IMR-90 (cell line): ENCODE measurements at regions not wholly inside any gene's neighbourhood (a gene's known extent, or its start where the extent isn't known, plus 50 kb on each side); places are given as distances from the start of the nearest gene placed in this dataset.

ENCODE experiments used
- ATAC-seq: fragments of 200-7000 bp; cut with Tn5 transposase; 2 replicates; pipeline ENCODE4 v1.9.1; 2020; ENCODE audit warnings: low read depth, mild to moderate bottlenecking, moderate library complexity
- BruUV-seq: library from RNA; stranded (reverse); fragments of 400-500 nt; replicated peaks from 2 replicates; lab custom pipeline; 2021; lab: Mats Ljungman, UMichigan
- CTCF ChIA-PET: fragments of 300-600 bp; formaldehyde crosslinking; extraction: SDS; loops from one replicate; lab custom pipeline; 2021; ENCODE audit warnings: antibody characterized with exemption; lab: Yijun Ruan, JAX
- POLR2A ChIA-PET: fragments of 300-600 bp; sonication (Branson Sonifier 250); formaldehyde crosslinking; loops from one replicate; lab custom pipeline; 2022; ENCODE audit warnings: antibody characterized with exemption; ENCODE audit not compliant: unreplicated experiment; lab: Charles Lee
- DNase-seq: peaks from one replicate; pipeline ENCODE4 v3.0.0; 2013
- H2AFZ ChIP-seq: replicated peaks from 2 replicates; pipeline ENCODE3; 2013; ENCODE audit warnings: low read length, mild to moderate bottlenecking; ENCODE audit not compliant: poor library complexity
- H2AK5ac ChIP-seq: 2 replicates; pipeline ENCODE4 v1.6.1; 2013; ENCODE audit warnings: low read depth, low read length, inconsistent platforms
- H2AK9ac ChIP-seq: replicated peaks from 2 replicates; pipeline ENCODE3; 2013; ENCODE audit warnings: mild to moderate bottlenecking, low read depth, low read length, moderate library complexity; ENCODE audit not compliant: poor library complexity
- H2BK120ac ChIP-seq: 2 replicates; pipeline ENCODE4 v1.6.1; 2013; ENCODE audit warnings: low read depth, low read length, inconsistent platforms
- H2BK15ac ChIP-seq: 3 replicates; pipeline ENCODE4 v1.6.1; 2013; ENCODE audit warnings: low read depth, low read length, inconsistent platforms
- H2BK20ac ChIP-seq: 2 replicates; pipeline ENCODE4 v1.6.1; 2013; ENCODE audit warnings: low read depth, mild to moderate bottlenecking, inconsistent platforms, low read length, moderate library complexity
- H2BK5ac ChIP-seq: 2 replicates; pipeline ENCODE4 v1.6.1; 2013; ENCODE audit warnings: mild to moderate bottlenecking, low read depth, low read length, inconsistent platforms; ENCODE audit not compliant: poor library complexity, severe bottlenecking
- H3K14ac ChIP-seq: replicated peaks from 2 replicates; pipeline ENCODE4 v1.6.1; 2013; ENCODE audit warnings: low read depth, low read length, inconsistent platforms
- H3K18ac ChIP-seq: 2 replicates; pipeline ENCODE4 v1.6.1; 2013; ENCODE audit warnings: low read depth, low read length, control low read depth
- H3K23ac ChIP-seq: 2 replicates; pipeline ENCODE4 v1.6.1; 2013; ENCODE audit warnings: low read depth, low read length, inconsistent platforms
- H3K27ac ChIP-seq: 2 replicates; pipeline ENCODE4 v1.5.1; 2013; ENCODE audit warnings: mild to moderate bottlenecking, control low read depth, low read length; ENCODE audit not compliant: insufficient read depth
- H3K27me3 ChIP-seq: 2 replicates; pipeline ENCODE4 v1.6.1; 2013; ENCODE audit warnings: low read length; ENCODE audit not compliant: control insufficient read depth, insufficient read depth
- H3K36me3 ChIP-seq: 2 replicates; pipeline ENCODE4 v1.6.1; 2013; ENCODE audit warnings: low read length, mixed read lengths; ENCODE audit not compliant: control insufficient read depth, insufficient read depth
- H3K4ac ChIP-seq: 2 replicates; pipeline ENCODE4 v1.6.1; 2013; ENCODE audit warnings: low read depth, low read length, inconsistent platforms
- H3K4me1 ChIP-seq: 2 replicates; pipeline ENCODE4 v1.6.1; 2013; ENCODE audit warnings: low read length, mixed read lengths; ENCODE audit not compliant: control insufficient read depth, insufficient read depth
- H3K4me2 ChIP-seq: 2 replicates; pipeline ENCODE4 v1.6.1; 2013; ENCODE audit warnings: low read depth, mild to moderate bottlenecking, control low read depth, low read length, moderate library complexity
- H3K4me3 ChIP-seq: 2 replicates; pipeline ENCODE4 v1.5.1; 2013; ENCODE audit warnings: low read depth, mild to moderate bottlenecking, control low read depth, low read length, moderate library complexity; ENCODE audit not compliant: insufficient read depth
- H3K56ac ChIP-seq: 2 replicates; pipeline ENCODE4 v1.6.1; 2013; ENCODE audit warnings: low read length, inconsistent platforms; ENCODE audit not compliant: insufficient read depth; ENCODE audit errors: extremely low read depth
- H3K79me1 ChIP-seq, 2 experiments: 2 replicates each; pipeline ENCODE4 v1.6.1; 2013; ENCODE audit warnings: low read length in 2 of 2, inconsistent platforms in 1 of 2, low read depth in 1 of 2
- H3K9ac ChIP-seq: 2 replicates; pipeline ENCODE4 v1.6.1; 2013; ENCODE audit warnings: low read depth, low read length, control low read depth
- H3K9me1 ChIP-seq: 2 replicates; pipeline ENCODE4 v1.6.1; 2013; ENCODE audit warnings: low read length, inconsistent platforms; ENCODE audit not compliant: insufficient read depth
- H3K9me3 ChIP-seq: 2 replicates; pipeline ENCODE4 v1.6.1; 2013; ENCODE audit warnings: low read length; ENCODE audit not compliant: control insufficient read depth, insufficient read depth
- H4K20me1 ChIP-seq: 2 replicates; pipeline ENCODE4 v1.6.1; 2013; ENCODE audit warnings: low read length, inconsistent platforms; ENCODE audit not compliant: insufficient read depth
- H4K5ac ChIP-seq: 2 replicates; pipeline ENCODE4 v1.6.1; 2013; ENCODE audit warnings: mild to moderate bottlenecking, low read depth, low read length, control low read depth
- H4K8ac ChIP-seq, 2 experiments: 2 replicates each; pipeline ENCODE4 v1.6.1; 2013; ENCODE audit warnings: low read depth in 2 of 2, low read length in 2 of 2, control low read depth in 1 of 2, inconsistent platforms in 1 of 2
- H4K91ac ChIP-seq: 2 replicates; pipeline ENCODE4 v1.6.1; 2013; ENCODE audit warnings: low read depth, low read length, inconsistent platforms; ENCODE audit not compliant: insufficient read depth
- CHD1 ChIP-seq: IDR thresholded peaks from 2 replicates; pipeline ENCODE4 v1.6.1; 2012; ENCODE audit warnings: low read depth, low read length, improper control_type of control experiment
- CTCF ChIP-seq: conservative IDR thresholded peaks from 2 replicates; pipeline ENCODE4 v1.5.1; 2012; ENCODE audit warnings: mild to moderate bottlenecking, low read depth, low read length, improper control_type of control experiment
- ELK1 ChIP-seq: fragments of 150-350 bp; IDR thresholded peaks from 2 replicates; pipeline ENCODE4 v1.6.1; 2016; ENCODE audit warnings: low read depth, mild to moderate bottlenecking, low read length, moderate library complexity, borderline replicate concordance
- MAFK ChIP-seq: IDR thresholded peaks from 2 replicates; pipeline ENCODE4 v1.6.1; 2012; ENCODE audit warnings: low read depth, low read length, improper control_type of control experiment
- MXI1 ChIP-seq: IDR thresholded peaks from 2 replicates; pipeline ENCODE4 v1.6.1; 2012; ENCODE audit warnings: low read depth, mild to moderate bottlenecking, low read length, moderate library complexity, borderline replicate concordance
- RCOR1 ChIP-seq: IDR thresholded peaks from 2 replicates; pipeline ENCODE4 v1.6.1; 2012; ENCODE audit warnings: mild to moderate bottlenecking, low read length, improper control_type of control experiment; ENCODE audit not compliant: insufficient replicate concordance
- USF2 ChIP-seq: fragments of 150-350 bp; IDR thresholded peaks from 2 replicates; pipeline ENCODE4 v1.6.1; 2017; ENCODE audit warnings: mild to moderate bottlenecking, antibody characterized with exemption, low read length, low read depth
- WGBS, 2 experiments: methylation state at CpG; one replicate each; pipeline versions ENCODE4 v1.1.5 to v1.1.7; 2013; ENCODE audit warnings: missing lambda C conversion rate in 2 of 2; ENCODE audit not compliant: insufficient read length in 1 of 2; ENCODE audit errors: extremely low coverage in 2 of 2; 5-methylcytosine and 5-hydroxymethylcytosine counted together
- dilution Hi-C: fragments of 300-500 bp; cut with HindIII; formaldehyde crosslinking; loops from one replicate; pipeline ENCODE4 v1.14.3; 2018; ENCODE audit warnings: low sequenced_read_pairs; ENCODE audit not compliant: unreplicated experiment
- in situ Hi-C: fragments of 300-500 bp; cut with MboI; formaldehyde crosslinking; loops from 3 replicates; pipeline ENCODE4 v1.14.3; 2019; ENCODE audit warnings: low sequenced_read_pairs, inconsistent platforms, mixed read lengths
- intact Hi-C: fragments of 100-400 bp; cut with micrococcal nuclease; formaldehyde crosslinking; loops from 2 replicates; pipeline ENCODE4 v1.10.0; 2022

- peaks cover 9% of the 10 kb centered on the region for H3K9me3 ChIP-seq
- no peak overlapping the region for H4K91ac ChIP-seq
- H2AK9ac ChIP-seq, result no peak overlapping the region
- no peaks in the 10 kb centered on the region for H3K27me3 ChIP-seq
- no peaks in the 10 kb centered on the region for H4K20me1 ChIP-seq
- no peak overlapping the region for H3K27ac ChIP-seq
- in situ Hi-C loops (no loop called here), intact Hi-C loops (no loop called here), dilution Hi-C loops (no loop called here)
- no peaks in the 10 kb centered on the region for H3K79me1 ChIP-seq
- no peak overlapping the region for H2BK120ac ChIP-seq
- no peaks in the 10 kb centered on the region for H3K36me3 ChIP-seq
- ChIA-PET POLR2A (no interaction called here), CTCF (no interaction called here)
- H3K4me3 ChIP-seq, result no peak overlapping the region
- H3K4ac ChIP-seq, result no peak overlapping the region
- no peak overlapping the region for H2AK5ac ChIP-seq
- H3K18ac ChIP-seq, result no peak overlapping the region
- no peaks in the 10 kb centered on the region for H3K9me1 ChIP-seq
- H2BK15ac ChIP-seq, result no peak overlapping the region
- no peak overlapping the region for H2BK5ac ChIP-seq
- no peaks in the 10 kb centered on the region for H3K4me1 ChIP-seq
- no peak overlapping the region for H4K5ac ChIP-seq
- no peak overlapping the region for H4K8ac ChIP-seq
- H3K9ac ChIP-seq, result no peak overlapping the region
- ATAC-seq, result no peak
- H3K56ac ChIP-seq, result no peak overlapping the region
- H2BK20ac ChIP-seq, result no peak overlapping the region
- TF ChIP-seq MXI1, result no peak
- no peak for TF ChIP-seq CHD1
- TF ChIP-seq USF2, result no peak
- TF ChIP-seq ELK1, result no peak
- TF ChIP-seq MAFK, result peak; percentile 63
- no peak for TF ChIP-seq CTCF
- no peak for TF ChIP-seq RCOR1
- BruUV-seq, result no TSS peak
- H3K14ac ChIP-seq, result no peak overlapping the region
- no CpG with 5 or more reads among the region's 3 CpGs for WGBS, 2 experiments
- H3K4me2 ChIP-seq, result no peak overlapping the region
- no peak overlapping the region for H2AFZ ChIP-seq
- no peak overlapping the region for H3K23ac ChIP-seq
- DNase-seq, result no peak
Measured at GRCh38 chr5:118310401-118310800, 677.9 kb downstream of the DTWD2 start.
